Activated CD4-positive, CD25-positive, alpha-beta regulatory T cell treated with anti-CD3 and anti-CD28 coated beads, Interleukin-2, amount 50 U/mL, for 16 hours (primary cell): ENCODE measurements at regions not wholly inside any gene's neighbourhood (a gene's known extent, or its start where the extent isn't known, plus 50 kb on each side); places are given as distances from the start of the nearest gene placed in this dataset.
"Not testable (repeated sequence)": the region's sequence is repeated elsewhere in the genome, so short reads cannot be mapped to it uniquely, and the experiment has no call there.

Experiments
- DNase-seq: peaks from one replicate; pipeline ENCODE4 v3.0.0-alpha.2; 2020; ENCODE audit warnings: low read depth, low spot score

GRCh38 chr6:30807566-30807965 lies 63.2 kb upstream of the IER3 start:
- DNase-seq = not testable (repeated sequence)

GRCh38 chr6:30806581-30807183 lies 62.3 kb upstream of the IER3 start:
- no peak for DNase-seq

DNA sequence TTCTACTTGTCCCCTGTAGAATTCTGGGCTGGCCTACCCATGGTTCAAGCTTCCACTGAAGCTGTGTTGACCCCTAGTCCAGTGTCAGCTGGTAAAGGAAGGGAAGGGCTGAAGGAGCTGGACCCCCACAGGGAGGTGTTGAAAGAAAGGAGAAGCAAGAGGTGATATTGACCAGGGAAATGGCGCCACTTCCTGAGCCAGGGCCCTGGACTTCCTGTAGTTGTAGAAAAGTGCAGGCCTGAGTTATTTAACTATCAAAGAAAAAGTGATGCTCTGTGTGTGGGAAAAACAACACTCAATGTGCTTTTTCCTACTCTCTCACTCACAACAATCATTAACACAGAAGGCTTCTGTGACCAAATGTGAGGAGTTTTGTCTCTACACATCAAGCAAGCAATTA lies 60.0 kb upstream of the IER3 start:
- DNase-seq = no peak

GRCh38 chr6:30802731-30803130 lies 58.4 kb upstream of the IER3 start:
- no peak for DNase-seq

GRCh38 chr6:30801950-30802349 lies 57.6 kb upstream of the IER3 start:
- no peak for DNase-seq

DNA sequence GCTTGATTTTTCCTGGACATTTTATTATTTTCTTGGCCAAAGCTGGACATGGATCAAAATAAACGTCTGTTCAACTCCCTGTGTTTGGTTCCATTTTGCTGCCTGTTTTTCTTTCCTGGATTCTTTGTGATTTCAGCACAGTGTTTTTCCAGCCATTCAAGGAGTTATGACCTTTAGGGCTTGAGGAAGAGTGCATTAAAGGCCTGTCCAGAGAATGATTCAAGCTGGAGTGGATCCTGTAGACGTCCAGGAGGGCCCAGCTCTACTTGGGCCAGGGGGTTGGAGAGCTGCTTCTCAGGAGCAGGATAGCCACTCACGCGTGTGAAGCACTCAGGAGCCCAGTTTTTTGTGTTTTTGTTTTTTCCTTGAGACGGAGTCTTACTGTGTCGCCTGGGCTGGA lies 56.5 kb upstream of the IER3 start:
- no peak for DNase-seq

- no peak for DNase-seq
Measured at GRCh38 chr6:30799210-30799609, 54.9 kb upstream of the IER3 start.

DNA sequence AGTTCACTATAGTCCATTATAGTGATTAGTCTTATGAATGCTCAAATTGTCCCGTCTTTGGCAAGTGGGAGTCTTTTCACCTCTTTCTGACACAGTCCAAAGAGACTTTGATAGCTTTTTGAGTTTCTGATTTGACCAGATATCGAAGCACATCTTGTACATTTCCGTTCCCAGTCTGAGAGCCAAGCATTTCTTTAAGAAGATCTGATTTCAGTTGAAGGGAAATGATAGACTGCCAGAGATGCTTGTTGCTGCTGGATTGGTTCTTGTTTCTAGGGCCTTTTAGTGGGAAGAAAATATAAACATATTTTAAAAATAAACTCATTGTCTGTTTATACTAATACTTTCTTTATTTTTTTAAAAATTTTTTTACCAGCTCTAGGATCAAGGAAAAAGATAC lies 54.1 kb upstream of the IER3 start:
- no peak for DNase-seq

GRCh38 chr6:30795549-30796293 lies 51.4 kb upstream of the IER3 start:
- DNase-seq = no peak
